Suprapubic skin (tissue), 3 donors: ENCODE measurements at regions not wholly inside any gene's neighbourhood (a gene's known extent, or its start where the extent isn't known, plus 50 kb on each side); places are given as distances from the start of the nearest gene placed in this dataset.

Experiments
- CTCF ChIP-seq, 2 donors: fragments of 200-600 bp in 1 of 2; fragments of 450-650 bp in 1 of 2; sonication (generic) in 1 of 2; IDR thresholded peaks; one replicate each; pipeline ENCODE4 v1.5.1; 2016 to 2019; ENCODE audit warnings: antibody characterized with exemption in 2 of 2, mild to moderate bottlenecking in 1 of 2, moderate library complexity in 1 of 2
- EP300 ChIP-seq: sonication (generic); formaldehyde crosslinking; IDR thresholded peaks from one replicate; pipeline ENCODE4 v1.6.1; 2017; ENCODE audit warnings: antibody characterized with exemption

DNA sequence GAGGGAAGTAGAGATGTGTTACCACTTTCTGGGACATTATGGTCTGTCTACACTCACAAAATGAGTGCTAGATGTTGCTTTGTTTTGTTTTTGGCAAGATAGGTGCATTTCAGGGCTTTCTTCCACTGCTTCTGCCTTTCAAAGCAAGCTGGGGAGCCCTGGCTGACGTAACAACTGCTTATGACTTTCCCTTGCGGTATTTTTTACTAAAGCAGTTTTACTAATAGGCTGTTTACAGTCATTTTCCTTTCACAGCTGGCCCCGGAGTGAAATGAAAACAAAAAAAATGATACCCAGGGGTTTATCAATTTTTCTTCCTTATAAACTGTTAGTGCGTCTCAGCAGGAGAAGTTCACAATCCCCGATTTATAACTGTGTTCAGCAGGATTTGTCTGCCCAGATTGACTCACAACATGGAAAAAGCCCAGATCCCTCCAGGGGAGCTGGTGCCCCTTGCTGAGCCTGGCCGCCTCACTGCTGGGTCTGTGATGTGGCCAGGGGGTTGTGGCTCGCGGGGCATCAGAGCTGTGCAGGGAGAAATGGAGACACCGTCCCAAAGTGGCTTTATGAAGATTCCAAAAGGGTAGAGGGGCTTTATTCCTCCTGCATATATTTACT is 184.4 kb upstream of the HS3ST3A1 start:
- TF ChIP-seq CTCF (IDR thresholded peaks at IDR 0.05) (no peak), EP300 (no peak)
